ENCODE measurements at regions not wholly inside any gene's neighbourhood (a gene's known extent, or its start where the extent isn't known, plus 50 kb on each side); places are given as distances from the start of the nearest gene placed in this dataset.

- TF ChIP-seq EZH2 (IDR thresholded peaks at IDR 0.05) = no peak
- no peak for TF ChIP-seq POLR2AphosphoS5 (IDR thresholded peaks at IDR 0.05; ENCODE audit: borderline replicate concordance, low read depth, low read length)
- no peak for TF ChIP-seq FOXP2 (optimal IDR thresholded peaks at IDR 0.05; ENCODE audit: control extremely low read depth, extremely low read length, insufficient read depth)
Measured at GRCh38 chr10:21057989-21058388, 160.9 kb upstream of the NEBL start.

All from SK-N-MC (cell line).